Lower leg skin (tissue), 4 donors: ENCODE measurements at regions not wholly inside any gene's neighbourhood (a gene's known extent, or its start where the extent isn't known, plus 50 kb on each side); places are given as distances from the start of the nearest gene placed in this dataset.
"Not testable (repeated sequence)": the region's sequence is repeated elsewhere in the genome, so short reads cannot be mapped to it uniquely, and the experiment has no call there.

Source experiments
- DNase-seq, 2 donors: peaks; one replicate each; pipeline ENCODE4 v3.0.0-alpha.2; 2019; ENCODE audit warnings: low spot score in 2 of 2
- H3K4me3 ChIP-seq: fragments of 200-600 bp; sonication (generic); 2 replicates; pipeline ENCODE4 v1.5.1; 2017; ENCODE audit warnings: mild to moderate bottlenecking, low read depth; ENCODE audit not compliant: poor library complexity, severe bottlenecking
- POLR2A ChIP-seq, 2 donors: fragments of 450-650 bp; IDR thresholded peaks; one replicate each; pipeline ENCODE4 v1.6.1; 2016 to 2017; ENCODE audit warnings: antibody characterized with exemption in 2 of 2, mild to moderate bottlenecking in 1 of 2, moderate library complexity in 1 of 2
- WGBS, 2 donors: methylation state at CpG; one replicate each; pipeline ENCODE4 v1.1.5; 2018; 5-methylcytosine and 5-hydroxymethylcytosine counted together
- intact Hi-C: fragments of 100-400 bp; cut with DNase I; formaldehyde crosslinking; loops from one replicate; pipeline ENCODE4 v1.15.0; 2023; ENCODE audit warnings: low total_unique reads
- TF ChIP-seq, protein P1 (sequence below), 3 donors: fragments of 450-650 bp; IDR thresholded peaks; one replicate each; pipeline ENCODE4 v1.5.1; 2016; ENCODE audit warnings: antibody characterized with exemption in 3 of 3, mild to moderate bottlenecking in 3 of 3, moderate library complexity in 2 of 3

DNA sequence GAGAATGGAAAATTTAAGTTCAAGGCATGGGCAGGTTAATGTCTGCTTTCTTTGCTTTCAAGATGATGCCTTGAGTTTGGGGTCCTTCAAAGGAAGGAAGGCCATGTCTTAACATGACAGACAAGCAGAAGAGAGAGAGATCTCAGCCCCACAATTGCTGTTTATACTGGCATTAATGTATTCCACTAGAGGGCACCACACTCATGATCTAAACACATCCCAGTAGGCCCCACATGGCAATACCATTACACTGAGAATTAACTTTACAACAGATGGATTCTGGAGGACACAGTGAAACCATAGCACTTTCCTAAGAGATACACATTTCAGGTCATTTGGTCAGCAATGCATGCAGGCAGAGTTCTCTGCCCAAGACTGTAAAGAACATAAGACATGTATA, 1460.3 kb downstream of the RPIA start:
- intact Hi-C loops, DNase-seq, H3K4me3 ChIP-seq: not testable (repeated sequence)

DNA sequence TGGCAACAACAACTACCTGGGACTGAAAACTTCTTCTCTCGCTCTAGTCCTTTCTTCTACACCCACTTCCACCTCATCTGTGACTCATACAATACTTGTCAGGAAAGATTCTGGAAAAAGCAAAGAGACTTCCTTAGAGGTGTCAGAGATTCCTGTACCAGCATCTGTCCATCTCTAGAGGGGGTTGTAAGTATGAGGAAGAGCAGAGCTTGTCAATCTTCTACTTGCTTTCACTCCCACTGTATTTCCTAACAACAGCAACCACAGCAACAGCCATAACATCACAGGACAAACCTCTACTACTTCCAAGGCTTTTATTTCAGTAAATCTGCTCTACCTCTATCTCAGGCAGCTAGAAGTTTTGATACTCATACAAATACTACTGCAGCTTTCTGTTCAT, 1479.5 kb downstream of the RPIA start:
- 69 to 76% methylated on average over 1 of the region's 1 CpG for WGBS, 2 donors
- DNase-seq, intact Hi-C loops, H3K4me3 ChIP-seq: not testable (repeated sequence)

DNA sequence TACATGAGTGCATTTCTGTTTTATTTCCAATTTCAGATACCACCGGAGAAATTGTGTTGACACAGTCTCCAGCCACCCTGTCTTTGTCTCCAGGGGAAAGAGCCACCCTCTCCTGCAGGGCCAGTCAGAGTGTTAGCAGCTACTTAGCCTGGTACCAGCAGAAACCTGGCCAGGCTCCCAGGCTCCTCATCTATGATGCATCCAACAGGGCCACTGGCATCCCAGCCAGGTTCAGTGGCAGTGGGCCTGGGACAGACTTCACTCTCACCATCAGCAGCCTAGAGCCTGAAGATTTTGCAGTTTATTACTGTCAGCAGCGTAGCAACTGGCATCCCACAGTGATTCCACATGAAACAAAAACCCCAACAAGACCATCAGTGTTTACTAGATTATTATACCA, 1481.6 kb downstream of the RPIA start:
- H3K4me3 ChIP-seq, DNase-seq, intact Hi-C loops: not testable (repeated sequence)
- 73 to 80% methylated on average over 2 of the region's 2 CpGs for WGBS, 2 donors

DNA sequence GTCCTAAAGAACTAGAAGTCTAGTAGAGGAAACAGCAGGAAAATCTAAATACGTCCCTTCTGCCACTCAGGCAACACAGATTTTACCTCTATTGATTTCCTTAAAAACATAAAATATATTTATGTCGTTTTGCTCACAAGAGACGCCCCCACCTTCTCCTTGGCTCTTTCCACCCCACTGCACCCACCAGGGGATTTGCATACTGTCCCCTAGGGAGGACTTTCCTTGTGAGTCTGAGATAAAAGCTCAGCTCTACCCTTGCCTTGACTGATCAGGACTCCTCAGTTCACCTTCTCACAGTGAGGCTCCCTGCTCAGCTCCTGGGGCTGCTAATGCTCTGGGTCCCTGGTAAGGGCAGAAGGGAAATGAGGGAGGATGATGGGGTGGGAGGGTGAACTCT, 1488.1 kb downstream of the RPIA start:
- intact Hi-C loops, DNase-seq, H3K4me3 ChIP-seq: not testable (repeated sequence)
- 53 to 71% methylated on average over 3 of the region's 3 CpGs for WGBS, 2 donors

DNA sequence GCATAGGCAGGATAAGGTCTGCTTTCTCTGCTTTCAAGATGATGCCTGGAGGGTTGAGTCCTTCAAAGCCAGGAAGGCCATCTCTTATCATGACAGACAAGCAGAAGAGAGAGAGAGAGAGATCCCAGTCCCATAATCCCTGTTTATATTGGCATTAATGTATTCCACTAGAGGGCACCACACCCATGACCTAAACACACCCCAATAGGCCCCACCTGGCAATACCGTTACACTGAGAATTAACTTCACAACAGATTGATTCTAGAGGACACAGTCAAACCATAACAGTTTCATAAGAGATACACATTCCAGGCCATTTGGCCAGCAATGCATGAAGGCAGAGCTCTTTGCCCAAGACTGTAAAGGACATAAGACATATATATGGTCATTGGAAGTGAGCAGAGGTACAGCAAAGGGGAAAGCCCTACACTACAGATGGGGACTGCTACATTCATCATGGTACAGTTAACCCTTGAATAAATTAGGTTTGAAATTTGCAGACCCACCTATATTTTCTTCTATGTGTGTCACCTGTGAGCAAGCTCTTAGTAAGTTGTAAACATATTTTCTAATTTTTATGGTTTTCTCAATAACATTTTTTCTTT, 1516.1 kb downstream of the RPIA start:
- intact Hi-C loops = no loop called here
- no peak overlapping the region for H3K4me3 ChIP-seq
- no peak for TF ChIP-seq POLR2A (IDR thresholded peaks at IDR 0.05)
- TF ChIP-seq, protein P1, sequence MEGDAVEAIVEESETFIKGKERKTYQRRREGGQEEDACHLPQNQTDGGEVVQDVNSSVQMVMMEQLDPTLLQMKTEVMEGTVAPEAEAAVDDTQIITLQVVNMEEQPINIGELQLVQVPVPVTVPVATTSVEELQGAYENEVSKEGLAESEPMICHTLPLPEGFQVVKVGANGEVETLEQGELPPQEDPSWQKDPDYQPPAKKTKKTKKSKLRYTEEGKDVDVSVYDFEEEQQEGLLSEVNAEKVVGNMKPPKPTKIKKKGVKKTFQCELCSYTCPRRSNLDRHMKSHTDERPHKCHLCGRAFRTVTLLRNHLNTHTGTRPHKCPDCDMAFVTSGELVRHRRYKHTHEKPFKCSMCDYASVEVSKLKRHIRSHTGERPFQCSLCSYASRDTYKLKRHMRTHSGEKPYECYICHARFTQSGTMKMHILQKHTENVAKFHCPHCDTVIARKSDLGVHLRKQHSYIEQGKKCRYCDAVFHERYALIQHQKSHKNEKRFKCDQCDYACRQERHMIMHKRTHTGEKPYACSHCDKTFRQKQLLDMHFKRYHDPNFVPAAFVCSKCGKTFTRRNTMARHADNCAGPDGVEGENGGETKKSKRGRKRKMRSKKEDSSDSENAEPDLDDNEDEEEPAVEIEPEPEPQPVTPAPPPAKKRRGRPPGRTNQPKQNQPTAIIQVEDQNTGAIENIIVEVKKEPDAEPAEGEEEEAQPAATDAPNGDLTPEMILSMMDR (IDR thresholded peaks at IDR 0.05) = no peak
- no peak for DNase-seq
- WGBS, 2 donors = 21 to 63% methylated on average over 1 of the region's 1 CpG

DNA sequence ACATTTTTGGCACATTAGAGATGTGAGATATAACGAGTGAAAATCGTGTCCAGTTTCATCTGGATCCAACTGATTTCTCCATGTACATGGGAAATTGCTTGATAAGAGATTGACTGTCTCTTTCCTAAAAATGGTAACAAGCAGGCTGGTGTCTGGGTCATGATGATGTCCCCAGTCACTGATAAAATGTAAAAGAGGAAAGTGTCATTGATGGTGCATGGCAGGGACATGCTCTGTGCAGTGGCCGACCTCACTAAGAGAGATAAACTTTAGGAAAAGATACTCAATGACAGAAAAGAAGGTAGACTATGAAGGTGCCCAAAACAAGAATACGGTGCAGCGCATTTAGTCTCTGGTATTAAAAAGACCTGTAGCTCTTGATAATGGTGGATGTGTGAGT, 1517.5 kb downstream of the RPIA start:
- no peak overlapping the region for H3K4me3 ChIP-seq
- WGBS, 2 donors = 81 to 89% methylated on average over 5 of the region's 5 CpGs
- intact Hi-C loops = no loop called here
- no peak for DNase-seq
- TF ChIP-seq POLR2A (IDR thresholded peaks at IDR 0.05) = no peak
- TF ChIP-seq, protein P1 (IDR thresholded peaks at IDR 0.05) = no peak

DNA sequence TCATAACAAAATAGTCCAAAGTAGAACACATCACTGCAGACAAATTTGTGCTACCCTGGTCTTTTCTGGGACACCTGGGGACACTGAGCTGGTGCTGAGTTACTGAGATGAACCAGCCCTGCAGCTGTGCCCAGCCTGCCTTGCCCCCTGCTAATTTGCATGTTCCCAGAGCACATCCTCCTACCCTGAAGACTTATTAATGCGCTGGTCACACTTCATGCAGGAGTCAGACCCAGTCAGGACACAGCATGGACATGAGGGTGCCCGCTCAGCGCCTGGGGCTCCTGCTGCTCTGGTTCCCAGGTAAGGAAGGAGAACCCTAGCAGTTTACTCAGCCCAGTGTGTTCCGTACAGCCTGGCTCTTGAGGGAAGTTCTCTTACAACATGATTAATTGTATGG, 1518.3 kb downstream of the RPIA start:
- intact Hi-C loops = no loop called here
- WGBS, 2 donors = 82 to 90% methylated on average over 4 of the region's 4 CpGs
- TF ChIP-seq, protein P1 (IDR thresholded peaks at IDR 0.05) = no peak
- no peak for TF ChIP-seq POLR2A (IDR thresholded peaks at IDR 0.05)

DNA sequence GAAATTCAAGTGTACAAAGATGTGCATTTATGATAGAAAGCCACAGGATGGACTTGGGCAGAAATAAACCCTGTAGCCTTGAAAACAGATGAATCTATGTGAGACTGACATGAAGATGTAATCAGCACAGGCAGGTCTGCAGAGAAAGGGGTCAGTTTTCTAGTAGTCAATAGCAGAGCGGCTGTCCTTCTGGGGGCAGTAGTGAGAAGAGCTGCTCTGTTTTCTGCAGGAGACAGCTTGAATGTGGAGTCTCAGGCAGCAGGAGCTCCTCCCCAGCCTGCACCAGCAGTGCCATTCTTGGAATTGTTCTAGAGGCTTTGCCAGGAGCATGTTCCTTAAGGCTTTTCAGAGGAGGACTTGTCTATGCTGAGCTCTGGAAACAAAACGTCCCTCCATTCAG, 1524.4 kb downstream of the RPIA start:
- intact Hi-C loops, DNase-seq, H3K4me3 ChIP-seq: not testable (repeated sequence)
- WGBS, 2 donors = 51 to 56% methylated on average over 2 of the region's 2 CpGs

More for the DNA sequence above, 1518.3 kb downstream of the RPIA start:
- no peak overlapping the region for H3K4me3 ChIP-seq
- no peak for DNase-seq

DNA sequence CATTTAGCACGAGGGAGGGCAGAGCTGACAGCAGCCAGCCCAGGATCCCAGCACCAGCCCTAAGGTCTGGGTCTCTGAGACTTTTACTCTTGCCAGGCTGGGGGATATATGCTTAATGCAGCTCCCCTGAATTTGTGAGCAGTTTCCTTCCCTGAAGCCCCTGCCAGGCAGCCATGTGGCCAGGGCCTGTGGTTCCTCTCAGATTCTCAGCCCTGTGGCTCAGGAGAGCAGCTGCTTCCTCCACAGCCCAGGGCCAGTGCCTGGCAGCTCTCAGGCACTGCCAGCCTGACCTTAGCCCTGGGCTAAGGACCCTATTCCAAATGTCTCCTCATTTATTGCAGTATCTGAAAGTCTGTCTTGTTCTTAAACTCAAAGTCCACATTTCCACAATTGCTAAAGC, 1525.3 kb downstream of the RPIA start:
- DNase-seq, intact Hi-C loops, H3K4me3 ChIP-seq: not testable (repeated sequence)
- 50% methylated on average over 1 of the region's 1 CpG for WGBS, 2 donors

DNA sequence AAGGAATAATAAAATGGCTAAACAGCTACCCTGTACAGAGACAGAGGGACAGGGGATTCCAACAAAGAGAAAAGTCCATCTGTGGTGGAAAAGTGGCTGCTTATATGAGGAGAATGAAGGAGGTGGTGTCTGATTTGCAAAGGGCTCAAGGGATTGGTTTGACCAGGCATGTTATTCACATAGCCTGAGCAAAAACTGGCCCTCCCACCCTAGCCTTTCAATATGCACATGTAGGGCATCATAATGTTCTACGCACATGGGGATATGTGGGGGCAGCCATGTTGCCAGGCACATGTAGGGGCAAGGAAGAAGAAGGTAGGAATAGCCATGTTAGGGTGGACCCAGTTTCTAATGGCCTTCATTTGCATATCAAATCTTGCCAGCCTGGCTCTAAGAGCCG, 1527.1 kb downstream of the RPIA start:
- 93 to 100% methylated on average over 1 of the region's 2 CpGs for WGBS, 2 donors
- H3K4me3 ChIP-seq, DNase-seq, intact Hi-C loops: not testable (repeated sequence)

DNA sequence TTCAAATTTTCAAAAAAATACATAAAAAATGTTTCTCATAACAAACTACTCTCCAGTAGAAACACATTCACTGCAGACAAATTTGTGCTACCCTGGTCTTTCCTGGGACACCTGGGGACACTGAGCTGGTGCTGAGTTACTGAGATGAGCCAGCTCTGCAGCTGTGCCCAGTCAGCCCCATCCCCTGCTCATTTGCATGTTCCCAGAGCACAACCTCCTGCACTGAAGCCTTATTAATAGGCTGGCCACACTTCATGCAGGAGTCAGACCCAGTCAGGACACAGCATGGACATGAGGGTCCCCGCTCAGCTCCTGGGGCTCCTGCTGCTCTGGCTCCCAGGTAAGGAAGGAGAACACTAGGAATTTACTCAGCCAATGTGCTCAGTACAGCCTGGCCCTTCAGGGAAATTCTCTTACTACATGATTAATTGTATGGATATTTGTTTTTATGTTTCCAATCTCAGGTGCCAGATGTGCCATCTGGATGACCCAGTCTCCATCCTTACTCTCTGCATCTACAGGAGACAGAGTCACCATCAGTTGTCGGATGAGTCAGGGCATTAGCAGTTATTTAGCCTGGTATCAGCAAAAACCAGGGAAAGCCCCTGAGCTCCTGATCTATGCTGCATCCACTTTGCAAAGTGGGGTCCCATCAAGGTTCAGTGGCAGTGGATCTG, 1529.3 kb downstream of the RPIA start:
- 70 to 88% methylated on average over 2 of the region's 2 CpGs for WGBS, 2 donors
- DNase-seq, intact Hi-C loops, H3K4me3 ChIP-seq: not testable (repeated sequence)
